Mammary epithelial cell (primary cell): ENCODE measurements at regions not wholly inside any gene's neighbourhood (a gene's known extent, or its start where the extent isn't known, plus 50 kb on each side); places are given as distances from the start of the nearest gene placed in this dataset.

Source experiments
- EZH2 ChIP-seq: IDR thresholded peaks from 2 replicates; pipeline ENCODE4 v1.6.1; 2012; ENCODE audit warnings: low read length, inconsistent platforms, borderline replicate concordance
- TF ChIP-seq, protein P1 (sequence below), 2 donors: IDR thresholded peaks in 1 of 2; conservative IDR thresholded peaks in 1 of 2; 2 replicates each; pipeline ENCODE4 v1.5.1; 2011 to 2012; ENCODE audit warnings: inconsistent platforms in 2 of 2, low read length in 2 of 2, mild to moderate bottlenecking in 2 of 2, control low read depth in 1 of 2, low read depth in 1 of 2; ENCODE audit not compliant: insufficient read depth in 1 of 2; ENCODE audit errors: extremely low read depth in 1 of 2

- TF ChIP-seq, protein P1, sequence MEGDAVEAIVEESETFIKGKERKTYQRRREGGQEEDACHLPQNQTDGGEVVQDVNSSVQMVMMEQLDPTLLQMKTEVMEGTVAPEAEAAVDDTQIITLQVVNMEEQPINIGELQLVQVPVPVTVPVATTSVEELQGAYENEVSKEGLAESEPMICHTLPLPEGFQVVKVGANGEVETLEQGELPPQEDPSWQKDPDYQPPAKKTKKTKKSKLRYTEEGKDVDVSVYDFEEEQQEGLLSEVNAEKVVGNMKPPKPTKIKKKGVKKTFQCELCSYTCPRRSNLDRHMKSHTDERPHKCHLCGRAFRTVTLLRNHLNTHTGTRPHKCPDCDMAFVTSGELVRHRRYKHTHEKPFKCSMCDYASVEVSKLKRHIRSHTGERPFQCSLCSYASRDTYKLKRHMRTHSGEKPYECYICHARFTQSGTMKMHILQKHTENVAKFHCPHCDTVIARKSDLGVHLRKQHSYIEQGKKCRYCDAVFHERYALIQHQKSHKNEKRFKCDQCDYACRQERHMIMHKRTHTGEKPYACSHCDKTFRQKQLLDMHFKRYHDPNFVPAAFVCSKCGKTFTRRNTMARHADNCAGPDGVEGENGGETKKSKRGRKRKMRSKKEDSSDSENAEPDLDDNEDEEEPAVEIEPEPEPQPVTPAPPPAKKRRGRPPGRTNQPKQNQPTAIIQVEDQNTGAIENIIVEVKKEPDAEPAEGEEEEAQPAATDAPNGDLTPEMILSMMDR (conservative IDR thresholded peaks at IDR 0.05 in 1 of 2, IDR thresholded peaks at IDR 0.05 in 1 of 2; ENCODE audit: extremely low read depth in 1 of 2, insufficient read depth in 1 of 2, low read depth in 1 of 2, low read length in 2 of 2): no peak
- no peak for TF ChIP-seq EZH2
Observed at GRCh38 chr1:219362702-219363101, 189.0 kb downstream of the LYPLAL1 start.
